ENCODE measurements at regions not wholly inside any gene's neighbourhood (a gene's known extent, or its start where the extent isn't known, plus 50 kb on each side); places are given as distances from the start of the nearest gene placed in this dataset.

DNA sequence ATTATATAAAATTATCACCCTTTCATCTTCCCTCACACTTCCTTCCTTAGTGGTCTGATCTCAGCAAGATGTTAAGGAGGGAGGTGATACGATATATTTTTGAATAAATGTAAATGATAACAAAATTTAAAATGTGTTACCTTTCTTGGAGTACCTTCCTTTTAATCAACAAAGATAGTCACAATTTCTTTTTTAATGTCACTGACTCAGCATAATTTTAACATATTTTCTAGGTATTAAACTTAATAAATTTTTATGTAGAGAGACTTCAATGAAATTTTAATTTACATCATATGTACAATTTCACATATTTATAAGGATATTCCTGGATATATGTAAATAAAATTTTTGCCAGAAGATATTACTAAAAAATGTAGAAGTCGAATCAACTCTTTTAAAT, 125.0 kb upstream of the FBN2 start:
- Mint-ChIP-seq H3K27ac (ENCODE audit: unreplicated experiment) (no peak overlapping the region), H3K9me3 (ENCODE audit: unreplicated experiment) (no peaks in the 10 kb centered on the region), H3K27me3 (ENCODE audit: insufficient read depth, unreplicated experiment) (no peaks in the 10 kb centered on the region), H3K36me3 (ENCODE audit: insufficient read depth, unreplicated experiment) (no peaks in the 10 kb centered on the region), H3K4me1 (ENCODE audit: low read depth, unreplicated experiment) (no peaks in the 10 kb centered on the region), H3K4me3 (ENCODE audit: unreplicated experiment) (no peak overlapping the region)
- H3K4me1 ChIP-seq: no peaks in the 10 kb centered on the region
- BruUV-seq (replicated peaks): no TSS peak
- intact Hi-C loops (cut with micrococcal nuclease; ENCODE audit: unreplicated experiment): no loop called here
- no peaks in the 10 kb centered on the region for H3K9me3 ChIP-seq
- TF ChIP-seq, protein P1, sequence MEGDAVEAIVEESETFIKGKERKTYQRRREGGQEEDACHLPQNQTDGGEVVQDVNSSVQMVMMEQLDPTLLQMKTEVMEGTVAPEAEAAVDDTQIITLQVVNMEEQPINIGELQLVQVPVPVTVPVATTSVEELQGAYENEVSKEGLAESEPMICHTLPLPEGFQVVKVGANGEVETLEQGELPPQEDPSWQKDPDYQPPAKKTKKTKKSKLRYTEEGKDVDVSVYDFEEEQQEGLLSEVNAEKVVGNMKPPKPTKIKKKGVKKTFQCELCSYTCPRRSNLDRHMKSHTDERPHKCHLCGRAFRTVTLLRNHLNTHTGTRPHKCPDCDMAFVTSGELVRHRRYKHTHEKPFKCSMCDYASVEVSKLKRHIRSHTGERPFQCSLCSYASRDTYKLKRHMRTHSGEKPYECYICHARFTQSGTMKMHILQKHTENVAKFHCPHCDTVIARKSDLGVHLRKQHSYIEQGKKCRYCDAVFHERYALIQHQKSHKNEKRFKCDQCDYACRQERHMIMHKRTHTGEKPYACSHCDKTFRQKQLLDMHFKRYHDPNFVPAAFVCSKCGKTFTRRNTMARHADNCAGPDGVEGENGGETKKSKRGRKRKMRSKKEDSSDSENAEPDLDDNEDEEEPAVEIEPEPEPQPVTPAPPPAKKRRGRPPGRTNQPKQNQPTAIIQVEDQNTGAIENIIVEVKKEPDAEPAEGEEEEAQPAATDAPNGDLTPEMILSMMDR (IDR thresholded peaks at IDR 0.05; ENCODE audit: insufficient read depth in 1 of 2, low read depth in 1 of 2, low read length in 1 of 2, severe bottlenecking in 1 of 2, unreplicated experiment in 1 of 2): no peak
- H3K4me3 ChIP-seq (ENCODE audit: low read depth, low read length): no peak overlapping the region
- no peaks in the 10 kb centered on the region for H3K27me3 ChIP-seq (replicated peaks; ENCODE audit: control insufficient read depth, insufficient read depth, low read length)
- ChIA-PET POLR2A (no interaction called here), CTCF (no interaction called here)
- H3K36me3 ChIP-seq (ENCODE audit: control insufficient read depth, insufficient read depth, low read length): no peaks in the 10 kb centered on the region
- DNase-seq: no peak

DNA sequence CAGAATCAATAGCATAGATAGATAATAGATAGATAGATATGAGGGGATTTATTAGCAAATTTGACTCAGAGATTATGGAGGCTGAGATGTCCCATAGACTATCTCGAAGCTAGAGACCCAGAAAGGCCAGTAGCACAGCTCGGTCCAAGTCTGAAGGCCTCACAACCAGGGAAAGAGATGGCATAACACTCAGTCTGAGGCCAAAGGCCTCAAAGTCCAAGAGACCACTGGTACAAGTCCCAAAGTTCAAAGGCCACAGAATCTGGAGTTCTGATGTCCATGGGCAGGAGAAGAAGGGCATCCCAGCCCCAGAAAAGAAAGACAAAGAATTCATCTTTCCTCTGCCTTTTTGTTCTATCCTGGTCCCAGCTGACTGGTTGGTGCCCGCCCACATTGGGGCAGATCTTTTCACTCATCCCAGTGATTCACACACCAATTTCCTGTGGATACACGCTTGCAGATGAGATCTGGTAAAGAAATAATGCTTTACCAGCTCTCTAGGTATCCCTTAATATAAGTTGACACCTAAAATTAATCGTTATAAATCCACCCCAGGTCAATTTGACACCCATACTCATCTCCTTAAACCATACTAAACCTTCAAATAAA, 127.8 kb upstream of the FBN2 start:
- Mint-ChIP-seq H3K4me1 (ENCODE audit: low read depth, unreplicated experiment) (no peaks in the 10 kb centered on the region), H3K27ac (ENCODE audit: unreplicated experiment) (no peak overlapping the region), H3K9me3 (ENCODE audit: unreplicated experiment) (no peaks in the 10 kb centered on the region), H3K27me3 (ENCODE audit: insufficient read depth, unreplicated experiment) (no peaks in the 10 kb centered on the region), H3K36me3 (ENCODE audit: insufficient read depth, unreplicated experiment) (no peaks in the 10 kb centered on the region), H3K4me3 (ENCODE audit: unreplicated experiment) (no peak overlapping the region)
- no TSS peak for BruUV-seq (replicated peaks)
- ChIA-PET POLR2A (no interaction called here), CTCF (no interaction called here)
- H3K4me1 ChIP-seq: no peaks in the 10 kb centered on the region
- H3K36me3 ChIP-seq (ENCODE audit: control insufficient read depth, insufficient read depth, low read length): no peaks in the 10 kb centered on the region
- H3K27me3 ChIP-seq (replicated peaks; ENCODE audit: control insufficient read depth, insufficient read depth, low read length): no peaks in the 10 kb centered on the region
- no peak overlapping the region for H3K4me3 ChIP-seq (ENCODE audit: low read depth, low read length)
- intact Hi-C loops (cut with micrococcal nuclease; ENCODE audit: unreplicated experiment): no loop called here
- TF ChIP-seq, protein P1 (IDR thresholded peaks at IDR 0.05; ENCODE audit: insufficient read depth in 1 of 2, low read depth in 1 of 2, low read length in 1 of 2, severe bottlenecking in 1 of 2, unreplicated experiment in 1 of 2): no peak
- no peak for DNase-seq
- no peaks in the 10 kb centered on the region for H3K9me3 ChIP-seq

DNA sequence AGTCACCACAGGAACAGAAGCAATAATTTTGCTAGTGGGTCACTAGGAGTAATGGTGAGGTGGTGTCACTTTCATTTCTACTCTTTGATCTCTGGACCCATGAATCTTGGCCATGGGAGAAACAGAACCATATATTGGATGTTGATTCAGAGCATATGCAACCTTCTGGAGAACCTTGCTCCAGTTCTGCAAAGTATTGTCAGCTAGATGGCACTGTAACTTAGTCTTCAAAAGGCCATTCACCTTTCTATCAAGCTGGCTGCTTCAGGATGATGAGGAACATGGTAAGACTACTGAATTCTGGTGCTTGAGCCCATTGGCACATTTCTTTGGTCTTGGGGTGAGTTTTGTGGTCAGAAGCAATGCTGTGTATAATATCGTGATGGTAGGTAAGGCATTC, 129.1 kb upstream of the FBN2 start:
- H3K36me3 Mint-ChIP-seq (ENCODE audit: insufficient read depth, unreplicated experiment): no peaks in the 10 kb centered on the region
- Histone ChIP-seq H3K36me3 (ENCODE audit: control insufficient read depth, insufficient read depth, low read length) (no peaks in the 10 kb centered on the region), H3K27me3 (replicated peaks; ENCODE audit: control insufficient read depth, insufficient read depth, low read length) (no peaks in the 10 kb centered on the region), H3K4me1 (no peaks in the 10 kb centered on the region), H3K9me3 (no peaks in the 10 kb centered on the region), H3K4me3 (ENCODE audit: low read depth, low read length) (no peak overlapping the region)
- H3K4me3 Mint-ChIP-seq (ENCODE audit: unreplicated experiment): no peak overlapping the region
- H3K27me3 Mint-ChIP-seq (ENCODE audit: insufficient read depth, unreplicated experiment): no peaks in the 10 kb centered on the region
- no TSS peak for BruUV-seq (replicated peaks)
- DNase-seq: peak in 1 of 2 experiments; percentile 4
- H3K27ac Mint-ChIP-seq (ENCODE audit: unreplicated experiment): no peak overlapping the region
- no peaks in the 10 kb centered on the region for H3K9me3 Mint-ChIP-seq (ENCODE audit: unreplicated experiment)
- no peaks in the 10 kb centered on the region for H3K4me1 Mint-ChIP-seq (ENCODE audit: low read depth, unreplicated experiment)
- ChIA-PET POLR2A (no interaction called here), CTCF (no interaction called here)
- TF ChIP-seq, protein P1 (IDR thresholded peaks at IDR 0.05; ENCODE audit: insufficient read depth in 1 of 2, low read depth in 1 of 2, low read length in 1 of 2, severe bottlenecking in 1 of 2, unreplicated experiment in 1 of 2): peak in 1 of 2 experiments; percentile 29
- intact Hi-C loops (cut with micrococcal nuclease; ENCODE audit: unreplicated experiment): loop anchor here (1.0 kb wide), 1 partner anchor 177 kb away; no protein-coding TSS in a partner anchor
